HepG2 (cell line): ENCODE measurements at regions not wholly inside any gene's neighbourhood (a gene's known extent, or its start where the extent isn't known, plus 50 kb on each side); places are given as distances from the start of the nearest gene placed in this dataset.

Source experiments
- ATAC-seq: fragments of 200-7000 bp; cut with Tn5 transposase; 3 replicates; pipeline ENCODE4 v1.9.1; 2020; ENCODE audit warnings: mild to moderate bottlenecking, moderate library complexity
- BruUV-seq: library from RNA; stranded (reverse); fragments of 400-500 nt; replicated peaks from 2 replicates; lab custom pipeline; 2021; lab: Mats Ljungman, UMichigan
- CTCF ChIA-PET: fragments of 300-600 bp; formaldehyde crosslinking; extraction: SDS; loops from one replicate; lab custom pipeline; 2021; ENCODE audit warnings: low total read pairs, inconsistent platforms, low intra/inter-chr PET ratio; lab: Yijun Ruan, JAX
- POLR2A ChIA-PET: fragments of 350-600 bp; sonication (Branson Sonifier 250); formaldehyde crosslinking; loops from one replicate; lab custom pipeline; 2020; ENCODE audit warnings: antibody characterized with exemption, inconsistent platforms; lab: Yijun Ruan, JAX
- DNase-seq: peaks from one replicate; pipeline ENCODE4 v3.0.0-alpha.2; 2015; ENCODE audit warnings: low spot score
- FAIRE-seq: peaks from 3 replicates; lab custom pipeline; 2011; peaks lifted over from hg19 to GRCh38; lab: Jason Lieb, UNC
- H2AFZ ChIP-seq: one replicate; pipeline ENCODE4 v1.6.1; 2011; ENCODE audit warnings: low read length, inconsistent platforms
- H3K27ac ChIP-seq: fragments of 300-600 bp; 3 replicates; pipeline ENCODE4 v1.8.0; 2011; ENCODE audit warnings: mixed run types, mild to moderate bottlenecking, mixed read lengths, low read length, inconsistent platforms; ENCODE audit not compliant: insufficient read depth; ENCODE audit errors: extremely low read length
- H3K27me3 ChIP-seq, 2 experiments: fragments of 200-600 bp in 1 of 2; 2 replicates in 1 of 2; 3 replicates in 1 of 2; pipeline versions ENCODE4 v1.6.0 to v1.8.0; 2011; ENCODE audit warnings: low read length in 2 of 2, mild to moderate bottlenecking in 2 of 2, moderate library complexity in 2 of 2, inconsistent platforms in 1 of 2; ENCODE audit not compliant: insufficient read depth in 2 of 2, control insufficient read depth in 1 of 2
- H3K36me3 ChIP-seq, 2 experiments: fragments of 200-600 bp in 1 of 2; replicated peaks in 1 of 2; 2 replicates in 1 of 2; 3 replicates in 1 of 2; pipeline versions ENCODE4 v1.5.1 to v1.8.0; 2011; ENCODE audit warnings: low read length in 2 of 2, inconsistent platforms in 1 of 2; ENCODE audit not compliant: insufficient read depth in 2 of 2, control insufficient read depth in 1 of 2
- H3K4me1 ChIP-seq: 2 replicates; pipeline ENCODE4 v1.5.1; 2012; ENCODE audit warnings: low read length, inconsistent platforms; ENCODE audit not compliant: insufficient read depth
- H3K4me2 ChIP-seq: 2 replicates; pipeline ENCODE4 v1.6.0; 2011; ENCODE audit warnings: low read depth, low read length, inconsistent platforms
- H3K4me3 ChIP-seq, 3 experiments: fragments of 200-600 bp in 1 of 3; sonication (generic), shearing (Covaris generic) in 1 of 3; replicated peaks in 1 of 3; 2 replicates each; pipeline ENCODE4 v1.5.1; 2011 to 2016; ENCODE audit warnings: low read length in 3 of 3, inconsistent platforms in 2 of 3, low read depth in 2 of 3, mild to moderate bottlenecking in 2 of 3, control low read depth in 1 of 3, mixed read lengths in 1 of 3; ENCODE audit not compliant: insufficient read depth in 1 of 3
- H3K79me2 ChIP-seq: one replicate; pipeline ENCODE4 v1.6.1; 2011; ENCODE audit warnings: low read length, inconsistent platforms; ENCODE audit not compliant: insufficient read depth
- H3K9ac ChIP-seq: 2 replicates; pipeline ENCODE4 v1.6.0; 2011; ENCODE audit warnings: mild to moderate bottlenecking, low read depth, low read length, inconsistent platforms; ENCODE audit not compliant: insufficient read depth
- H3K9me3 ChIP-seq: 2 replicates; pipeline ENCODE4 v1.5.1; 2012; ENCODE audit warnings: mild to moderate bottlenecking, low read length
- H4K20me1 ChIP-seq: 2 replicates; pipeline ENCODE4 v1.6.0; 2011; ENCODE audit warnings: inconsistent platforms, mild to moderate bottlenecking, low read length, moderate library complexity; ENCODE audit not compliant: insufficient read depth
- ARID2 ChIP-seq: sonication (generic); formaldehyde crosslinking; IDR thresholded peaks from 2 replicates; pipeline ENCODE4 v1.8.1; 2022; ENCODE audit warnings: mild to moderate bottlenecking, missing genetic modification reagents, borderline replicate concordance
- FOXC1 ChIP-seq: sonication (generic); formaldehyde crosslinking; IDR thresholded peaks from 2 replicates; pipeline ENCODE4 v1.8.0; 2022; ENCODE audit warnings: mild to moderate bottlenecking, missing genetic modification reagents, borderline replicate concordance
- KLF12 ChIP-seq: sonication (generic); formaldehyde crosslinking; IDR thresholded peaks from 2 replicates; pipeline ENCODE4 v1.4.0; 2020; ENCODE audit warnings: missing genetic modification reagents, borderline replicate concordance
- NR2F1 ChIP-seq, 2 experiments: fragments of 450-650 bp in 1 of 2; formaldehyde crosslinking in 1 of 2; IDR thresholded peaks; 2 replicates each; pipeline versions ENCODE4 v1.5.0 to v1.6.1; 2016 to 2020; ENCODE audit warnings: mild to moderate bottlenecking in 1 of 2, missing compliant biosample characterization in 1 of 2, missing genetic modification reagents in 1 of 2, moderate library complexity in 1 of 2
- PHF20 ChIP-seq: sonication (generic); formaldehyde crosslinking; IDR thresholded peaks from 2 replicates; pipeline ENCODE4 v1.5.0; 2020; ENCODE audit warnings: mild to moderate bottlenecking, missing genetic modification reagents
- ZKSCAN8 ChIP-seq: IDR thresholded peaks from 2 replicates; pipeline ENCODE4 v1.6.1; 2016; ENCODE audit warnings: borderline replicate concordance, missing genetic modification reagents, missing compliant biosample characterization
- ZNF556 ChIP-seq: sonication (generic); formaldehyde crosslinking; IDR thresholded peaks from 2 replicates; pipeline ENCODE4 v1.4.0; 2020; ENCODE audit warnings: mild to moderate bottlenecking, missing genetic modification reagents, borderline replicate concordance
- WGBS: methylation state at CpG from one replicate; pipeline ENCODE4 v1.1.6; 2017; ENCODE audit warnings: low lambda C conversion rate; 5-methylcytosine and 5-hydroxymethylcytosine counted together
- in situ Hi-C: cut with HindIII; loops from 2 replicates; pipeline ENCODE4 v1.10.0; 2017; ENCODE audit warnings: low pct_unique_long_range_greater_than_20kb; ENCODE audit not compliant: extremely low pct_ligation_motif_present
- intact Hi-C: fragments of 100-400 bp; cut with micrococcal nuclease; formaldehyde crosslinking; loops from one replicate; pipeline ENCODE4 v1.10.0; 2022; ENCODE audit not compliant: unreplicated experiment
- TF ChIP-seq, protein P1 (sequence below): sonication (generic); formaldehyde crosslinking; IDR thresholded peaks from 2 replicates; pipeline ENCODE4 v1.5.1; 2020; ENCODE audit warnings: mild to moderate bottlenecking, missing genetic modification reagents, borderline replicate concordance
- TF ChIP-seq, protein P2 (sequence below): sonication (generic); formaldehyde crosslinking; IDR thresholded peaks from 2 replicates; pipeline ENCODE4 v1.5.1; 2020; ENCODE audit warnings: mild to moderate bottlenecking, missing genetic modification reagents, moderate library complexity

DNA sequence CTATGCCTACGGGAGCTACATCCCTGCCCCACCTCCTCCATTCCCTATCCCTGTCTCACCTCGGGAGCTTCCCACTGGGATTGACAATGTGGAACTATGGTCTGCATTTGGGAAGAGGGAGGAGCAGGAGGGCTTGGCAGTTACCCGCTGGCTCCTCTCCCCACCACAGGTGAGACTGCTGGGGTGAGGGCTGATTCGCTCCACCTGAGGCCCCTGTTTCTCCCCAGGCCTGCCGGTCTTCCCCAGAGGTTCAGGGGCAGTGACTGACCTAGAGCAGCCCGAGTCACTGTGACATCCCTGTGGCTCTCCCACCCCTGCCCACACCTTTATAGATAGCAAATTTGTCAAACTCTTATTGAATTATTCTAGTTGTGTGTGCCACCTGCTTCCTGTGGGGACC lies 252.6 kb downstream of the GLRX3 start (continued):
- TF ChIP-seq ARID2 (no peak), KLF12 (CRISPR knock-in tag) (no peak), ZNF556 (CRISPR knock-in tag) (no peak), FOXC1 (CRISPR knock-in tag) (no peak)

DNA sequence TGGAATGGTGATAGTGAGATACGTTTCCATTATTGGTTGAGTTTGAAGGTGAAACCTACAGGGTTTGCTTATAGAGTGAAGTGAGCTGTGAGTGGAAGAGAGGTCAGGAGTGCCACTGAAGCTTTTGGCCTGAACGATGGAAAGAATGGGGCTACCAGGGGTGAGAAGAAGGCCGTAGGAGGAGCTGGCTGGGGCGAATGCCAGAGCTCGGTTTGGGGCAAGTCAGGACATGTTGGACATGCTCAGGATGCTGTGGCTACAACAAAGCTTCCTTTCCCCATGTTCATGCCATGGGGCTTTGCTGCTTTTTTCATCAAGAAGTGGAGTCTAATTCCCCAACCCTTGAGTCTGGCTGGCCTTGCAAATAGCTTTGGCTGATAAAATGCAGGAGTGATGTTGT lies 253.7 kb downstream of the GLRX3 start:
- in situ Hi-C loops (no loop called here), intact Hi-C loops (no loop called here)
- H3K36me3 ChIP-seq: no peaks in the 10 kb centered on the region
- no peaks in the 10 kb centered on the region for H3K27me3 ChIP-seq
- H4K20me1 ChIP-seq: no peaks in the 10 kb centered on the region
- H3K9ac ChIP-seq: no peak overlapping the region
- H3K4me2 ChIP-seq: no peak overlapping the region
- no peak for FAIRE-seq
- H3K9me3 ChIP-seq: peaks cover 91% of the 10 kb centered on the region
- no peaks in the 10 kb centered on the region for H3K4me1 ChIP-seq
- H3K79me2 ChIP-seq: no peaks in the 10 kb centered on the region
- WGBS: 6% methylated on average over 5 of the region's 5 CpGs
- no peak overlapping the region for H3K27ac ChIP-seq
- no peak for DNase-seq
- BruUV-seq: no TSS peak
- no peak overlapping the region for H3K4me3 ChIP-seq
- no peak overlapping the region for H2AFZ ChIP-seq
- ChIA-PET CTCF (no interaction called here), POLR2A (no interaction called here)
- no peak for ATAC-seq
- TF ChIP-seq PHF20 (CRISPR knock-in tag): no peak
- no peak for TF ChIP-seq ZKSCAN8
- TF ChIP-seq, protein P1, sequence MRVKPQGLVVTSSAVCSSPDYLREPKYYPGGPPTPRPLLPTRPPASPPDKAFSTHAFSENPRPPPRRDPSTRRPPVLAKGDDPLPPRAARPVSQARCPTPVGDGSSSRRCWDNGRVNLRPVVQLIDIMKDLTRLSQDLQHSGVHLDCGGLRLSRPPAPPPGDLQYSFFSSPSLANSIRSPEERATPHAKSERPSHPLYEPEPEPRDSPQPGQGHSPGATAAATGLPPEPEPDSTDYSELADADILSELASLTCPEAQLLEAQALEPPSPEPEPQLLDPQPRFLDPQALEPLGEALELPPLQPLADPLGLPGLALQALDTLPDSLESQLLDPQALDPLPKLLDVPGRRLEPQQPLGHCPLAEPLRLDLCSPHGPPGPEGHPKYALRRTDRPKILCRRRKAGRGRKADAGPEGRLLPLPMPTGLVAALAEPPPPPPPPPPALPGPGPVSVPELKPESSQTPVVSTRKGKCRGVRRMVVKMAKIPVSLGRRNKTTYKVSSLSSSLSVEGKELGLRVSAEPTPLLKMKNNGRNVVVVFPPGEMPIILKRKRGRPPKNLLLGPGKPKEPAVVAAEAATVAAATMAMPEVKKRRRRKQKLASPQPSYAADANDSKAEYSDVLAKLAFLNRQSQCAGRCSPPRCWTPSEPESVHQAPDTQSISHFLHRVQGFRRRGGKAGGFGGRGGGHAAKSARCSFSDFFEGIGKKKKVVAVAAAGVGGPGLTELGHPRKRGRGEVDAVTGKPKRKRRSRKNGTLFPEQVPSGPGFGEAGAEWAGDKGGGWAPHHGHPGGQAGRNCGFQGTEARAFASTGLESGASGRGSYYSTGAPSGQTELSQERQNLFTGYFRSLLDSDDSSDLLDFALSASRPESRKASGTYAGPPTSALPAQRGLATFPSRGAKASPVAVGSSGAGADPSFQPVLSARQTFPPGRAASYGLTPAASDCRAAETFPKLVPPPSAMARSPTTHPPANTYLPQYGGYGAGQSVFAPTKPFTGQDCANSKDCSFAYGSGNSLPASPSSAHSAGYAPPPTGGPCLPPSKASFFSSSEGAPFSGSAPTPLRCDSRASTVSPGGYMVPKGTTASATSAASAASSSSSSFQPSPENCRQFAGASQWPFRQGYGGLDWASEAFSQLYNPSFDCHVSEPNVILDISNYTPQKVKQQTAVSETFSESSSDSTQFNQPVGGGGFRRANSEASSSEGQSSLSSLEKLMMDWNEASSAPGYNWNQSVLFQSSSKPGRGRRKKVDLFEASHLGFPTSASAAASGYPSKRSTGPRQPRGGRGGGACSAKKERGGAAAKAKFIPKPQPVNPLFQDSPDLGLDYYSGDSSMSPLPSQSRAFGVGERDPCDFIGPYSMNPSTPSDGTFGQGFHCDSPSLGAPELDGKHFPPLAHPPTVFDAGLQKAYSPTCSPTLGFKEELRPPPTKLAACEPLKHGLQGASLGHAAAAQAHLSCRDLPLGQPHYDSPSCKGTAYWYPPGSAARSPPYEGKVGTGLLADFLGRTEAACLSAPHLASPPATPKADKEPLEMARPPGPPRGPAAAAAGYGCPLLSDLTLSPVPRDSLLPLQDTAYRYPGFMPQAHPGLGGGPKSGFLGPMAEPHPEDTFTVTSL (CRISPR knock-in tag): no peak
- TF ChIP-seq, protein P2, sequence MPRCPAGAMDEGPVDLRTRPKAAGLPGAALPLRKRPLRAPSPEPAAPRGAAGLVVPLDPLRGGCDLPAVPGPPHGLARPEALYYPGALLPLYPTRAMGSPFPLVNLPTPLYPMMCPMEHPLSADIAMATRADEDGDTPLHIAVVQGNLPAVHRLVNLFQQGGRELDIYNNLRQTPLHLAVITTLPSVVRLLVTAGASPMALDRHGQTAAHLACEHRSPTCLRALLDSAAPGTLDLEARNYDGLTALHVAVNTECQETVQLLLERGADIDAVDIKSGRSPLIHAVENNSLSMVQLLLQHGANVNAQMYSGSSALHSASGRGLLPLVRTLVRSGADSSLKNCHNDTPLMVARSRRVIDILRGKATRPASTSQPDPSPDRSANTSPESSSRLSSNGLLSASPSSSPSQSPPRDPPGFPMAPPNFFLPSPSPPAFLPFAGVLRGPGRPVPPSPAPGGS: no peak
- TF ChIP-seq NR2F1 (CRISPR knock-in tag; IDR thresholded peaks at IDR 0.05): no peak
